Activated CD4-positive, alpha-beta T cell treated with anti-CD3 and anti-CD28 coated beads, Interleukin-2, amount 10 ng/mL, durations not matched to agents 7 days and 5 days (primary cell): ENCODE measurements at regions not wholly inside any gene's neighbourhood (a gene's known extent, or its start where the extent isn't known, plus 50 kb on each side); places are given as distances from the start of the nearest gene placed in this dataset.
"Not testable (repeated sequence)": the region's sequence is repeated elsewhere in the genome, so short reads cannot be mapped to it uniquely, and the experiment has no call there.

Source experiments
- CTCF ChIA-PET: fragments of 350-600 bp; sonication (Branson Sonifier 250); formaldehyde crosslinking; loops from one replicate; lab custom pipeline; 2021; ENCODE audit warnings: antibody characterized with exemption; lab: Charles Lee
- POLR2A ChIA-PET: fragments of 350-600 bp; sonication (Branson Sonifier 250); formaldehyde crosslinking; loops from one replicate; lab custom pipeline; 2021; ENCODE audit warnings: antibody characterized with exemption; lab: Charles Lee
- DNase-seq: peaks from one replicate; pipeline ENCODE4 v3.0.0-alpha.2; 2020
- H3K27ac Mint-ChIP-seq: one replicate; pipeline ENCODE4 v1.8.0; 2021; ENCODE audit warnings: mild to moderate bottlenecking, moderate library complexity, mixed read lengths
- H3K27me3 Mint-ChIP-seq: one replicate; pipeline ENCODE4 v1.8.0; 2021; ENCODE audit warnings: mixed read lengths
- H3K36me3 Mint-ChIP-seq: one replicate; pipeline ENCODE4 v1.8.0; 2021; ENCODE audit warnings: low read depth, mixed read lengths
- H3K4me1 Mint-ChIP-seq: one replicate; pipeline ENCODE4 v1.8.0; 2021; ENCODE audit warnings: mixed read lengths
- H3K4me3 Mint-ChIP-seq: one replicate; pipeline ENCODE4 v1.8.0; 2021; ENCODE audit warnings: mild to moderate bottlenecking, moderate library complexity, mixed read lengths
- H3K9me3 Mint-ChIP-seq: one replicate; pipeline ENCODE4 v1.8.0; 2021; ENCODE audit warnings: mixed read lengths

DNA sequence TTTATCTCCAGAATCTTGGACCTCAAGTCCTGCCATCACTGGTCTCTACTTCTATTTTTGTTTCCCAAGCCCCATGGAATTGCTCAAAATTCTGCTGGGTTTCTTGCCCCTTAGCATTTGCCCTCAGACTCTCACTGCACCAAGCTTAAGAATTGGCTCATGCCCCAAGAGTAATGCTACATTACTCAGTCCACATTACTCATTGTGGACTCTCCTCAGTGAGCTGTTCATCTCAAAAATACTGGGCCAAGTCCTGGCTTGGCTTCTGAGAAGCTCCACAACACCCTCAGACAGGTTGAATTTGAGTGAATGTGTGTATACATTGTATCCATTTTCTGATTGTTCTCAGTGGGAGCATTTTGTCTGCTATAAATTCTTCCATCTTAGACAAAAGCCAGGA, 364.4 kb upstream of the ARHGEF26 start:
- CTCF ChIA-PET, result interaction anchor here (1.7 kb wide), 1 partner anchor 12 kb away, joined by 6 read pairs; no protein-coding TSS in a partner anchor
- Mint-ChIP-seq H3K27ac (no peak overlapping the region), H3K4me3 (no peak overlapping the region), H3K27me3 (no peaks in the 10 kb centered on the region), H3K9me3 (peaks cover 4% of the 10 kb centered on the region), H3K4me1 (no peaks in the 10 kb centered on the region), H3K36me3 (no peaks in the 10 kb centered on the region)
- POLR2A ChIA-PET, result no interaction called here
- no peak for DNase-seq

DNA sequence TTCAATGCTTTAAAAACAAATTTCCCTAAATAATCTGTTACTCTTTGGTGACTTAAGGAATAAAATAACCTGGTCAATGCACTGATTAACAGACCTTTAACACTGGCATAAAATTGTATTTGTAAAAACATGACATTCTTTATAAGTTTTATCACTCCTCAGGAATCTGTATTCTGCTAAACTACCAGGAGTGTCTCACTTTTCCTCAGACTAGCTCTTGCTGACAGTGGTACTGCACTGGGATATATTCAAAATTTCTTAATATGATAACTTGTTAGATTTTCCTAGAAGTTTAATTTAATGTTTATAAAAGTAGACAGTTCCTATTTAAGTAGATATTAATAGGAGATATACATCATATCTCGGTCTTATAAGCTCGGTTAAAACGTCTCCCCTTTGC, 363.4 kb upstream of the ARHGEF26 start:
- H3K4me1 Mint-ChIP-seq, result no peaks in the 10 kb centered on the region
- no peak overlapping the region for H3K4me3 Mint-ChIP-seq
- CTCF ChIA-PET, result interaction anchor here (0.6 to 1.7 kb wide), 2 partner anchors 11 to 30 kb away, joined by 3 to 6 read pairs; no protein-coding TSS in a partner anchor
- H3K27me3 Mint-ChIP-seq, result no peaks in the 10 kb centered on the region
- no peaks in the 10 kb centered on the region for H3K36me3 Mint-ChIP-seq
- H3K9me3 Mint-ChIP-seq, result peaks cover 4% of the 10 kb centered on the region
- no peak overlapping the region for H3K27ac Mint-ChIP-seq
- DNase-seq, result no peak
- POLR2A ChIA-PET, result no interaction called here

DNA sequence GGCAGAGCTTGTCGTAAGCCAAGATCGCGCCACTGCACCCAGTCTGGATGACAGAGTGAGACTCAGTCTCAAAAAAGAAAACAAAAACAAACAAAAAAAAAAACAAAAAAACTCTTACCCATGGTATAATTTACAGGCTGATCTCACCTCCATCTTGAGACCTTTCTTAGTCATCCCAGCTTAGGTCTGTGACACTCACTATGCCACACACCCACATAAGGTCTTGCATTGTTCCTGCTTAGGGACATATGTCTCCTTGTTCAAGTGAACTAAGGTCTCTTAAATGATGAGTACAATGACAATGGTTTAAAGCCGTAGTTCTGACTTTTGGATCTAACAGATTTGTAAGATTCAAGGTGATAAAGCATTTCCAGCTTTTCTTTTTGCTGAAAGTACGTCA, 360.2 kb upstream of the ARHGEF26 start:
- no peak overlapping the region for H3K4me3 Mint-ChIP-seq
- peaks cover under 1% of the 10 kb centered on the region for H3K9me3 Mint-ChIP-seq
- no peak overlapping the region for H3K27ac Mint-ChIP-seq
- POLR2A ChIA-PET, result no interaction called here
- no peaks in the 10 kb centered on the region for H3K4me1 Mint-ChIP-seq
- H3K27me3 Mint-ChIP-seq, result no peaks in the 10 kb centered on the region
- H3K36me3 Mint-ChIP-seq, result no peaks in the 10 kb centered on the region
- no peak for DNase-seq
- CTCF ChIA-PET, result no interaction called here

DNA sequence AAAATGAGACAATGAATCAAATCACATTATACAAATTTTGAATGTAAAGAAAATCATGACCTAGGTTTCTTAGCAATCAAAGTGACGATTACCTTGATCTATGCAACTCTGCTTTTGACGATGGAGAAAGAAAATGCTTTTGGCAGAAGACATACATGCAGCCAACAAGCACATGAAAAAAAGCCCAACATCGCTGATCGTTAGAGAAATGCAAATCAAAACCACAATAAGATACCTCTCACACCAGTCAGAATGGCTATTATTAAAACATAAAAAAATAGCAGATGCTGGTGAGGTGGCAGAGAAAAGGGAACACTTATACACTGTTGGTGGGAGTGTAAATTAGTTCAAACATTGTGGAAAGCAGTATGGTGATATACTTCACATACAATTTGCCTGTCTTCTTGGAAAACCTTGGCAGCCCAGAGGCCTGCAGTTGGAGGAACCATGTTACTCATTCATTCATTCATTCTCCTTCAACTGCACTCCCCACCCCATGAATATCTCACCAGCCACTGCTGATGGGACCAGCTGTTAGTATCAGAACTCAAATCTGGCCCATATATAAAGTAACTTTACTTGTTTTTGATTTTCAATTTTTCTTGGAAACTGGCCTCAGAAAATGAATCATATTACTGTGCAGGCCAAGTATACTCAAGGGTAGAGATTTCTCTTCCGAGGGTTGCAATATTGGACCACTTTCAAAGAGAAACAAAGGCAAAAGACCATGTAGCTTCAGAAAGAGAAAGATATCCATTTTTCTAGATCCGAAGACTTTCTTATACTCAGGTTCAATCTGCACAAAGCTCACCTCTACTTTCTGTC, 358.6 kb upstream of the ARHGEF26 start:
- CTCF ChIA-PET, result no interaction called here
- H3K9me3 Mint-ChIP-seq, result peaks cover 3% of the 10 kb centered on the region
- no peak for DNase-seq
- no peaks in the 10 kb centered on the region for H3K27me3 Mint-ChIP-seq
- H3K4me1 Mint-ChIP-seq, result no peaks in the 10 kb centered on the region
- no peak overlapping the region for H3K4me3 Mint-ChIP-seq
- POLR2A ChIA-PET, result no interaction called here
- H3K36me3 Mint-ChIP-seq, result no peaks in the 10 kb centered on the region
- no peak overlapping the region for H3K27ac Mint-ChIP-seq

DNA sequence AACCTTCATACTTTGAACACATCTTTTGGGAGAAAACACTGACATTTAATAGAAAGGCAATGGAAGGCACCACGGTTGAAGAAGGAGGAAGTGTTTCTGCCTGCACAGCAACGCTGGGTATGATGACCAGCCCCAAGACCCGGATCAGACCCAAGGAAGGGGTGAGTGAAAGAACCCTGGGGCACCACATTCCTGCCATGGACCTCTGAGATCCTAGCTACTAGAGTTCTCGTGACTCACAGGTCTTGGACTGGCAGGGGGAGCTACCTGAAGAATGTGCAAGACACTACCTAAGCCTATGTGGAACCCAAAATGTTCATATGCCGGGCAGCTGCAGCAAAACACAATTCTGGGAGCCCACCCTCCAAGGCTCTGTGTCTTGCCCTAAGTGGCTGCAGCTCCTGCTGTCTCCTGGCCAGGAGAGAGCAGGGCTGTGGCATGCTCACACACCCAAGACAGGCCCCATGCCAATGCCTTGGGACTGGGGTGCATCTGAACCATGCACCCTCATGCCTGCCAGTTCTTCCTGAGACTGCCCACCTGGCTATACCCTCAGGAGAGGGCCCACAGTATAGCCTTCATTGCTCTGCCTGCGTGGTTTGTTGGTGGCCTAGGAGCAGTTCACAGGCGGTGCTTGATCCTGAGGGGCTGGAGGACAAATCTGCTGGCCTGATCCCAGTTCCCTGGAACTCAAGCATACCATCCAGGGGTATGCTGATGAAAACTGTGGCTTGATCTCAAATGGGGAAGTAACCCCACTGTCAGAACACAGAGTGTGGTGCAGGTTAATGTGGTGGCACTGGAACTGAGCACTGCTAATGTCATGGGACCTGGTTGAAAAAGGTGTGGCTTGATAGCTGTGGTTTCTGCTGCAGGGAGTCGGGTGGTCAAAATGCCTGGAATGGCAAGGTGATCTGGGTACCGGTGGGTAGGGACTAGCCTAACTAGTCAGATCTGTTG, 353.3 kb upstream of the ARHGEF26 start:
- peaks cover 10% of the 10 kb centered on the region for H3K27me3 Mint-ChIP-seq
- peaks cover 2% of the 10 kb centered on the region for H3K4me1 Mint-ChIP-seq
- POLR2A ChIA-PET, result no interaction called here
- peaks cover 12% of the 10 kb centered on the region for H3K9me3 Mint-ChIP-seq
- DNase-seq, result no peak
- H3K36me3 Mint-ChIP-seq, result no peaks in the 10 kb centered on the region
- H3K4me3 Mint-ChIP-seq, result no peak overlapping the region
- H3K27ac Mint-ChIP-seq, result no peak overlapping the region
- CTCF ChIA-PET, result interaction anchor here (0.7 to 2.7 kb wide), 7 partner anchors 9 to 767 kb away, joined by 3 to 11 read pairs (median 3); no protein-coding TSS in a partner anchor

DNA sequence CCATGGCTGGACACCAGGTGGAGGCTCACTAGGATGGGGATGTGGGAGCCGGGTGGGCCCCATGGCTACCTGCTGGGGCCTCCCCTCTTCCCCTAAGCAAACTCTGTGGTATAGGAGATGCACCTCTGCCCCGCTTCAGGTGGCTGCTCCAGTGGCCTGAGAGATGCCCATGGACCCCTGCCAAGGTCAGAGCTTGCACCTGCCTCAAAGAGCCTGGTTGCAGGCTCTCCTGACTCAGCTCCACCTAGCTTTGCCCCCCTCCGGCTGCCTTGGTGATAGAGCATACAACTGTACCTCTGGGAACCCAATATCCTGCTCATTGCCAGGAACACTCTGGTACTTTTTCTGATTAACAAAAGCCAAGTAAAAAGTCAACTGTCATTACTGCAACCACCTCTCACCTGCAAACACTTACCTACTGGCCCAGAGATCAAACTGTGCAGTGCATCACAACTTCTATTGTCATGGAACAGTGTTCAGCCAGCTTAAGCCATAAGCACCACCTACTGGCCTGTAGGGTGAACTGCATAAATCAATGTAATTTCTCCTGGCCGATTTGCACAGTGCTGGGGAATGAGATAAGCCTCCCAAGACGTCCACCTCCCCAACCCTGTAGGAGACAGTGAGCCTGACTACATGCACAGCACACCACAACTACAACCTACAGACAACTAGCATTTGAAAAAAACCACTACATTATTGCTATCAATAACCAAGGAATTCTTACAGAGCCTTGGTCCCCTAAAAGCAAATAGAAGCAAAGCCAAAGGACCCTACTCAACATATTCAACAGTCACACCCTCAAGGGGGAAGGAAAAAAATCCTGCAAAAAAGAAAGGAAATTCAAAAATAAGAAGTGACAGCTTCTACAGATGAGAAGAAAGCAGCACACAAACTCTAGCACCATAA, 352.4 kb upstream of the ARHGEF26 start:
- Mint-ChIP-seq H3K27ac (no peak overlapping the region), H3K36me3 (no peaks in the 10 kb centered on the region), H3K4me1 (peaks cover 2% of the 10 kb centered on the region), H3K4me3 (no peak overlapping the region), H3K9me3 (peaks cover 12% of the 10 kb centered on the region), H3K27me3 (peaks cover 13% of the 10 kb centered on the region)
- DNase-seq, result peak; percentile 57
- ChIA-PET POLR2A (no interaction called here), CTCF (interaction anchor here (0.7 to 2.7 kb wide), 8 partner anchors 10 to 768 kb away, joined by 3 to 11 read pairs (median 3); no protein-coding TSS in a partner anchor)

DNA sequence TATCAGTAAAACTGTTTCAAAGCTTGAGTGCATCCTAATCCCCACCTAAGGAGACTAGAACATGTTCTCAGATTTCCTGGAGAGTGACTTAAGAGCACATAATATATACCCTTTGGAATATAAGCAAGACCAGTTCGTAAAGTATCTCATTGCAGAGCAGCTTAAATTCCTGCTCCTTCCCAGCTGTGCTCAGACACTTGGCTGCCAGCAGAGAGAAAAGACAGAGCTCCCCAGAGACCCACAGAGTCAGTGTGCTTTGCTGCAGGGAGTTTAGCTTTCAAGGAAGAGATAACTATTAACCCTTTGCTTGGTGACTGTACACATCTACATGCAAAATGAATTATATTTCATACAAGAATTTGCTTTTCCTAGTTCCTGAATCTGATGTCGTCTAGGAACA, 338.1 kb upstream of the ARHGEF26 start:
- H3K4me3 Mint-ChIP-seq, result no peak overlapping the region
- no peak for DNase-seq
- H3K36me3 Mint-ChIP-seq, result no peaks in the 10 kb centered on the region
- no peaks in the 10 kb centered on the region for H3K4me1 Mint-ChIP-seq
- ChIA-PET POLR2A (no interaction called here), CTCF (no interaction called here)
- peaks cover 3% of the 10 kb centered on the region for H3K27me3 Mint-ChIP-seq
- no peak overlapping the region for H3K27ac Mint-ChIP-seq
- H3K9me3 Mint-ChIP-seq, result no peaks in the 10 kb centered on the region

DNA sequence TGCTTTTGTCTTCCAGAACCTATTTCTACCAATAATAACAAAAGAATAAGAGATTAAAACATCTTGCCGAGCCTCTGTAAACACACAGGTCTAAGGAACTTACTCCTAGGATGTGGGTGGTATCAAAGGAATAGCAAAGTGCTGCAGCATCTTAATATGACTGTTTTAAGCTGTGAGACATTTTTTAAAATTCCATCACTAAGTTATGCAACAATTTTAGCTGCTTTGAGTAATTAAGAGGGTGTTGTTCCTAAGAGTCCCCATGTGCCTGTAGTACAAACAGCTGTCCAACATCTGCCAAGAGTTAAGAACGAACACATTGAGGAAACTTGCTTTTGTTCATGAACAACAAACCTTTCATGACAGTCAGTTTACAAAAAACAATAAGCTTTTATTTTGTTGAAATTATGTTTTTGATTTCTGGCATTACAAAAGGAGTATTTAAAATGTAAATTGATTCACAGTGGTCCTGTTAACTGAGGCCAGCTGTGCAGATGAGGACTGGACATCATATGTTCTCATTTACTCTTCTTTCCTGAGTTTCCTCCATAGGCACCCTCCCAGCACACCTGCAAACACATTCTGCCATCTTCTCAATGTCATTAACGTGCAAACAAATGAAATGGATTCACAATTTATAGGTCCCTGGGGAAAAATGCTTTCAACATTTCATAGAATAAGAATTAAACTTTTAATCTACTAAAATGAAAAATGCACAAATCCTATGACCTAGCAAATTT, 337.3 kb upstream of the ARHGEF26 start:
- Mint-ChIP-seq H3K4me1 (no peaks in the 10 kb centered on the region), H3K27me3 (peaks cover 3% of the 10 kb centered on the region), H3K9me3 (no peaks in the 10 kb centered on the region), H3K4me3 (no peak overlapping the region), H3K27ac (no peak overlapping the region), H3K36me3 (no peaks in the 10 kb centered on the region)
- CTCF ChIA-PET, result interaction anchor here (0.9 to 1.3 kb wide), 2 partner anchors 9 to 15 kb away, joined by 3 to 5 read pairs; no protein-coding TSS in a partner anchor
- POLR2A ChIA-PET, result no interaction called here
- no peak for DNase-seq

DNA sequence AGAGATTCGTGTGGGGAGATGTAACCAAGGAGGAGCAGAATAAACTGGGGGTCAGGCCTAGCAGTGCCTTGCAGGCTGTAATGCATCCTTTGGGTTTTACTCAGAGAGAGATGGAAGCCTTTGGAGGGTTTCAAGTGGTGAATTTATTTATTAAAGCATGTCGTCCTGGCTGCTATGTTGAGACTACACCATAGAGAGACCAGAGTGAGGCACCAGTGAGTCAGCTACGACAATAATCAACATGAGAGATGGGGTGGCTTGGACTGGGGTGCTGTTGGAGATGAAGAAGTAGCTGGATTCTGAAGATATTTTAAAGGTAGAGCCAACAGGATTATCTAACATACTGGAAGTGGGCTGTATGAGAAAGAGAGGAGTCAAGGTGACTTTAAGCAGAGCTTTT, 335.3 kb upstream of the ARHGEF26 start:
- H3K4me3 Mint-ChIP-seq, result no peak overlapping the region
- H3K4me1 Mint-ChIP-seq, result no peaks in the 10 kb centered on the region
- H3K36me3 Mint-ChIP-seq, result no peaks in the 10 kb centered on the region
- ChIA-PET POLR2A (no interaction called here), CTCF (no interaction called here)
- DNase-seq, result no peak
- H3K27ac Mint-ChIP-seq, result no peak overlapping the region
- H3K9me3 Mint-ChIP-seq, result peaks cover 1% of the 10 kb centered on the region
- peaks cover 2% of the 10 kb centered on the region for H3K27me3 Mint-ChIP-seq

DNA sequence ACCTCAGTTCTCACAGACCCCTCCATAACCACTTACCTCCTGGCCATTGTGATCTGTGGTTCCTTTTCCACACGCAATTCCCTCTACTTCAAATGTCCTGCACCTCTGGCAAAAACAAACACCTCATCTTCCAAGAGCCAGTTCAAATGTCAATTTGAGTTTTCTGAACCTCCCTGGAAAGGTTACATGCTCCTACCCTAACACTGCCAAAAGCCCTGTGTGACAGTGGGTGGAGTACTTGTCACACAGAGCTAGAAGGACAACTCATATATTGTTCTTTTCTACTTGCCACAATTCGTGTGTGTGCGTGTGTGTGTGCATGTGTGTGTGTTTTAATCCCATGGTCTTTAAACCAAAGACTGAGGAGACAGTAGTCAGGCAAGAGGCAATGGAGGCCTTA, 331.8 kb upstream of the ARHGEF26 start:
- no peak for DNase-seq
- ChIA-PET CTCF (no interaction called here), POLR2A (no interaction called here)
- H3K4me1 Mint-ChIP-seq, result no peaks in the 10 kb centered on the region
- no peak overlapping the region for H3K4me3 Mint-ChIP-seq
- H3K36me3 Mint-ChIP-seq, result no peaks in the 10 kb centered on the region
- no peaks in the 10 kb centered on the region for H3K27me3 Mint-ChIP-seq
- peaks cover 1% of the 10 kb centered on the region for H3K9me3 Mint-ChIP-seq
- H3K27ac Mint-ChIP-seq, result no peak overlapping the region

DNA sequence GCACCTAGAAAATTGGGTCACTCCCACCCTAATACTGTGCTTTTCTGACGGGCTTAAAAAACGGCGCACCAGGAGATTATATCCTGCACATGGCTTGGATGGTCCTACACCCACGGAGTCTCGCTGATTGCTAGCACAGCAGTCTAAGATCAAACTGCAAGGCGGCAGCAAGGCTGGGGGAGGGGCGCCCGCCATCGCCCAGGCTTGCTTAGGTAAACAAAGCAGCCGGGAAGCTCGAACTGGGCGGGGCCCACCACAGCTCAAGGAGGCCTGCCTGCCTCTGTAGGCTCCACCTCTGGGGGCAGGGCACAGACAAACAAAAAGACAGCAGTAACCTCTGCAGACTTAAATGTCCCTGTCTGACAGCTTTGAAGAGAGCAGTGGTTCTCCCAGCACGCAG, 324.1 kb upstream of the ARHGEF26 start:
- POLR2A ChIA-PET, H3K36me3 Mint-ChIP-seq, CTCF ChIA-PET, H3K9me3 Mint-ChIP-seq, H3K4me1 Mint-ChIP-seq, DNase-seq, H3K27ac Mint-ChIP-seq, H3K4me3 Mint-ChIP-seq, H3K27me3 Mint-ChIP-seq: not testable (repeated sequence)

DNA sequence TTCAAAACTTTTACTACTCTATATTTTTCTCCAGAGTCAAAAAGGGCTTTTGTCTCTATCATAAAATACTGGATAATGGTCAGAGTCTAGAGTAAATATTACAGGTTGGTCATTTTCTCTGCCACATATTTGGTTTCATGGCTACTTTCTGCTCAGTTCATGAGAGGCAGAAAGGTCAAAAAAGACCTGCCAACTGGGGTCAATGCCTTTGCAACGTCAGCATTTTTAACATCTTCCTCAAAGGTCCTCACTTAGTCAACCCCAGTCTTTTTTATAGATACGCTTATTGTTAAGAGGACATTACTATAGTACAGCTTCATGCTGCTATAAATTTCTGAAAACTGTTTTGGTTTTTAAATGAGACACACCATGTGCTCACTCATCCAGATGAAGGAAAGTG, 312.1 kb upstream of the ARHGEF26 start:
- no peak for DNase-seq
- POLR2A ChIA-PET, result no interaction called here
- H3K4me1 Mint-ChIP-seq, result no peaks in the 10 kb centered on the region
- peaks cover 2% of the 10 kb centered on the region for H3K27me3 Mint-ChIP-seq
- H3K27ac Mint-ChIP-seq, result no peak overlapping the region
- H3K4me3 Mint-ChIP-seq, result no peak overlapping the region
- CTCF ChIA-PET, result no interaction called here
- no peaks in the 10 kb centered on the region for H3K36me3 Mint-ChIP-seq
- no peaks in the 10 kb centered on the region for H3K9me3 Mint-ChIP-seq
